ENCODE measurements at regions not wholly inside any gene's neighbourhood (a gene's known extent, or its start where the extent isn't known, plus 50 kb on each side); places are given as distances from the start of the nearest gene placed in this dataset.

GRCh38 chr11:116072133-116072532, 567.9 kb upstream of the CADM1 start:
- TF ChIP-seq CTCF (IDR thresholded peaks at IDR 0.05) (no peak), POLR2A (IDR thresholded peaks at IDR 0.05) (no peak)

All from esophagus squamous epithelium (tissue), 4 donors.